IMR-90 (cell line): ENCODE measurements at regions not wholly inside any gene's neighbourhood (a gene's known extent, or its start where the extent isn't known, plus 50 kb on each side); places are given as distances from the start of the nearest gene placed in this dataset.

ENCODE experiments used
- ATAC-seq: fragments of 200-7000 bp; cut with Tn5 transposase; 2 replicates; pipeline ENCODE4 v1.9.1; 2020; ENCODE audit warnings: low read depth, mild to moderate bottlenecking, moderate library complexity
- BruUV-seq: library from RNA; stranded (reverse); fragments of 400-500 nt; replicated peaks from 2 replicates; lab custom pipeline; 2021; lab: Mats Ljungman, UMichigan
- CTCF ChIA-PET: fragments of 300-600 bp; formaldehyde crosslinking; extraction: SDS; loops from one replicate; lab custom pipeline; 2021; ENCODE audit warnings: antibody characterized with exemption; lab: Yijun Ruan, JAX
- POLR2A ChIA-PET: fragments of 300-600 bp; sonication (Branson Sonifier 250); formaldehyde crosslinking; loops from one replicate; lab custom pipeline; 2022; ENCODE audit warnings: antibody characterized with exemption; ENCODE audit not compliant: unreplicated experiment; lab: Charles Lee
- DNase-seq: peaks from one replicate; pipeline ENCODE4 v3.0.0; 2013
- H2AFZ ChIP-seq: replicated peaks from 2 replicates; pipeline ENCODE3; 2013; ENCODE audit warnings: low read length, mild to moderate bottlenecking; ENCODE audit not compliant: poor library complexity
- H2AK5ac ChIP-seq: 2 replicates; pipeline ENCODE4 v1.6.1; 2013; ENCODE audit warnings: low read depth, low read length, inconsistent platforms
- H2AK9ac ChIP-seq: replicated peaks from 2 replicates; pipeline ENCODE3; 2013; ENCODE audit warnings: mild to moderate bottlenecking, low read depth, low read length, moderate library complexity; ENCODE audit not compliant: poor library complexity
- H2BK120ac ChIP-seq: 2 replicates; pipeline ENCODE4 v1.6.1; 2013; ENCODE audit warnings: low read depth, low read length, inconsistent platforms
- H2BK15ac ChIP-seq: 3 replicates; pipeline ENCODE4 v1.6.1; 2013; ENCODE audit warnings: low read depth, low read length, inconsistent platforms
- H2BK20ac ChIP-seq: 2 replicates; pipeline ENCODE4 v1.6.1; 2013; ENCODE audit warnings: low read depth, mild to moderate bottlenecking, inconsistent platforms, low read length, moderate library complexity
- H2BK5ac ChIP-seq: 2 replicates; pipeline ENCODE4 v1.6.1; 2013; ENCODE audit warnings: mild to moderate bottlenecking, low read depth, low read length, inconsistent platforms; ENCODE audit not compliant: poor library complexity, severe bottlenecking
- H3K14ac ChIP-seq: replicated peaks from 2 replicates; pipeline ENCODE4 v1.6.1; 2013; ENCODE audit warnings: low read depth, low read length, inconsistent platforms
- H3K18ac ChIP-seq: 2 replicates; pipeline ENCODE4 v1.6.1; 2013; ENCODE audit warnings: low read depth, low read length, control low read depth
- H3K23ac ChIP-seq: 2 replicates; pipeline ENCODE4 v1.6.1; 2013; ENCODE audit warnings: low read depth, low read length, inconsistent platforms
- H3K27ac ChIP-seq: 2 replicates; pipeline ENCODE4 v1.5.1; 2013; ENCODE audit warnings: mild to moderate bottlenecking, control low read depth, low read length; ENCODE audit not compliant: insufficient read depth
- H3K27me3 ChIP-seq: 2 replicates; pipeline ENCODE4 v1.6.1; 2013; ENCODE audit warnings: low read length; ENCODE audit not compliant: control insufficient read depth, insufficient read depth
- H3K36me3 ChIP-seq: 2 replicates; pipeline ENCODE4 v1.6.1; 2013; ENCODE audit warnings: low read length, mixed read lengths; ENCODE audit not compliant: control insufficient read depth, insufficient read depth
- H3K4ac ChIP-seq: 2 replicates; pipeline ENCODE4 v1.6.1; 2013; ENCODE audit warnings: low read depth, low read length, inconsistent platforms
- H3K4me1 ChIP-seq: 2 replicates; pipeline ENCODE4 v1.6.1; 2013; ENCODE audit warnings: low read length, mixed read lengths; ENCODE audit not compliant: control insufficient read depth, insufficient read depth
- H3K4me2 ChIP-seq: 2 replicates; pipeline ENCODE4 v1.6.1; 2013; ENCODE audit warnings: low read depth, mild to moderate bottlenecking, control low read depth, low read length, moderate library complexity
- H3K4me3 ChIP-seq: 2 replicates; pipeline ENCODE4 v1.5.1; 2013; ENCODE audit warnings: low read depth, mild to moderate bottlenecking, control low read depth, low read length, moderate library complexity; ENCODE audit not compliant: insufficient read depth
- H3K56ac ChIP-seq: 2 replicates; pipeline ENCODE4 v1.6.1; 2013; ENCODE audit warnings: low read length, inconsistent platforms; ENCODE audit not compliant: insufficient read depth; ENCODE audit errors: extremely low read depth
- H3K79me1 ChIP-seq, 2 experiments: 2 replicates each; pipeline ENCODE4 v1.6.1; 2013; ENCODE audit warnings: low read length in 2 of 2, inconsistent platforms in 1 of 2, low read depth in 1 of 2
- H3K9ac ChIP-seq: 2 replicates; pipeline ENCODE4 v1.6.1; 2013; ENCODE audit warnings: low read depth, low read length, control low read depth
- H3K9me1 ChIP-seq: 2 replicates; pipeline ENCODE4 v1.6.1; 2013; ENCODE audit warnings: low read length, inconsistent platforms; ENCODE audit not compliant: insufficient read depth
- H3K9me3 ChIP-seq: 2 replicates; pipeline ENCODE4 v1.6.1; 2013; ENCODE audit warnings: low read length; ENCODE audit not compliant: control insufficient read depth, insufficient read depth
- H4K20me1 ChIP-seq: 2 replicates; pipeline ENCODE4 v1.6.1; 2013; ENCODE audit warnings: low read length, inconsistent platforms; ENCODE audit not compliant: insufficient read depth
- H4K5ac ChIP-seq: 2 replicates; pipeline ENCODE4 v1.6.1; 2013; ENCODE audit warnings: mild to moderate bottlenecking, low read depth, low read length, control low read depth
- H4K8ac ChIP-seq, 2 experiments: 2 replicates each; pipeline ENCODE4 v1.6.1; 2013; ENCODE audit warnings: low read depth in 2 of 2, low read length in 2 of 2, control low read depth in 1 of 2, inconsistent platforms in 1 of 2
- H4K91ac ChIP-seq: 2 replicates; pipeline ENCODE4 v1.6.1; 2013; ENCODE audit warnings: low read depth, low read length, inconsistent platforms; ENCODE audit not compliant: insufficient read depth
- BHLHE40 ChIP-seq: fragments of 150-350 bp; IDR thresholded peaks from 2 replicates; pipeline ENCODE4 v1.6.1; 2016; ENCODE audit warnings: mild to moderate bottlenecking, low read depth, low read length
- CEBPB ChIP-seq: IDR thresholded peaks from 2 replicates; pipeline ENCODE4 v1.6.1; 2012; ENCODE audit warnings: low read depth, low read length, improper control_type of control experiment
- ELK1 ChIP-seq: fragments of 150-350 bp; IDR thresholded peaks from 2 replicates; pipeline ENCODE4 v1.6.1; 2016; ENCODE audit warnings: low read depth, mild to moderate bottlenecking, low read length, moderate library complexity, borderline replicate concordance
- RCOR1 ChIP-seq: IDR thresholded peaks from 2 replicates; pipeline ENCODE4 v1.6.1; 2012; ENCODE audit warnings: mild to moderate bottlenecking, low read length, improper control_type of control experiment; ENCODE audit not compliant: insufficient replicate concordance
- WGBS, 2 experiments: methylation state at CpG; one replicate each; pipeline versions ENCODE4 v1.1.5 to v1.1.7; 2013; ENCODE audit warnings: missing lambda C conversion rate in 2 of 2; ENCODE audit not compliant: insufficient read length in 1 of 2; ENCODE audit errors: extremely low coverage in 2 of 2; 5-methylcytosine and 5-hydroxymethylcytosine counted together
- dilution Hi-C: fragments of 300-500 bp; cut with HindIII; formaldehyde crosslinking; loops from one replicate; pipeline ENCODE4 v1.14.3; 2018; ENCODE audit warnings: low sequenced_read_pairs; ENCODE audit not compliant: unreplicated experiment
- in situ Hi-C: fragments of 300-500 bp; cut with MboI; formaldehyde crosslinking; loops from 3 replicates; pipeline ENCODE4 v1.14.3; 2019; ENCODE audit warnings: low sequenced_read_pairs, inconsistent platforms, mixed read lengths
- intact Hi-C: fragments of 100-400 bp; cut with micrococcal nuclease; formaldehyde crosslinking; loops from 2 replicates; pipeline ENCODE4 v1.10.0; 2022
- TF ChIP-seq, protein P1 (sequence below): conservative IDR thresholded peaks from 2 replicates; pipeline ENCODE4 v1.5.1; 2012; ENCODE audit warnings: mild to moderate bottlenecking, low read depth, low read length, improper control_type of control experiment

DNA sequence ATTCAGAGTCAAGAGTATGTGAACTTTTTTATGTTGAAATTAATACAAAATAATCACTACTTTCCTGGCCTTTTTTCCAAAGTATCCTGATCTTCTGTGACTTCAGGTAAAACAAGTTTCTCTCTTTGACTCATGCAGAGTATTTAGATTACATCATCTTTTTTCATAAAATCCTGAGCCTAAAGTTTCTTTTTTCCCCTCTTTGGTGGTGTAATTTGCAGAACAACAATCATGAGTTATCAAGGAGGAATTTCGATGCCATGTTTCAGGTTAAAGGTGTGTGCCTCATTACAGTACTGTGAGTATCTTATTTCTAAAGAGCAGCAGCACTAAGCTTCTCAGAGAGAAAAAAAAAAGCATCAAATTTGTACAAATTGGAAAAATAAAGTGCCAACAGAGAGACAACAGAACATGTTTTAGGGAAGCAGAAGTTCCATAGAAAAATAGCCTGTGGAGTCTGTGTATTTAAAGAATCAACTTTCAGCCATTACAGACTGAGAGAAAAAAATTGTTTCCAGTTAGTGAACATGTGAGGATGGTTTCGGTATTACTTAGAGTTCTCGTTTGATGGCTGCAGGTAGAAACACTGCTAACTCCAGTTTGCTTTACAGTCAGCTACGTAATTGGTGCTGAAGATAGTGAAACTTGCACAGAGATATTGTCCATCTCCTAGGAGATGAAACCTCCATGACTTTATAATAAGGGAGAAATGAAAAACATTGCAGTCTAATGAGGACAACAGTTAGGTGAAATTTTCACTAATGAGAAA is 78.1 kb upstream of the PCDH9 start:
- H4K8ac ChIP-seq, result no peak overlapping the region
- H3K27me3 ChIP-seq, result no peaks in the 10 kb centered on the region
- H4K91ac ChIP-seq, result no peak overlapping the region
- H2AFZ ChIP-seq, result no peak overlapping the region
- H4K20me1 ChIP-seq, result no peaks in the 10 kb centered on the region
- no peak overlapping the region for H3K14ac ChIP-seq
- intact Hi-C loops, result no loop called here
- no peak overlapping the region for H3K4me3 ChIP-seq
- TF ChIP-seq ELK1 (no peak), CEBPB (no peak), RCOR1 (no peak), BHLHE40 (no peak)
- TF ChIP-seq, protein P1, sequence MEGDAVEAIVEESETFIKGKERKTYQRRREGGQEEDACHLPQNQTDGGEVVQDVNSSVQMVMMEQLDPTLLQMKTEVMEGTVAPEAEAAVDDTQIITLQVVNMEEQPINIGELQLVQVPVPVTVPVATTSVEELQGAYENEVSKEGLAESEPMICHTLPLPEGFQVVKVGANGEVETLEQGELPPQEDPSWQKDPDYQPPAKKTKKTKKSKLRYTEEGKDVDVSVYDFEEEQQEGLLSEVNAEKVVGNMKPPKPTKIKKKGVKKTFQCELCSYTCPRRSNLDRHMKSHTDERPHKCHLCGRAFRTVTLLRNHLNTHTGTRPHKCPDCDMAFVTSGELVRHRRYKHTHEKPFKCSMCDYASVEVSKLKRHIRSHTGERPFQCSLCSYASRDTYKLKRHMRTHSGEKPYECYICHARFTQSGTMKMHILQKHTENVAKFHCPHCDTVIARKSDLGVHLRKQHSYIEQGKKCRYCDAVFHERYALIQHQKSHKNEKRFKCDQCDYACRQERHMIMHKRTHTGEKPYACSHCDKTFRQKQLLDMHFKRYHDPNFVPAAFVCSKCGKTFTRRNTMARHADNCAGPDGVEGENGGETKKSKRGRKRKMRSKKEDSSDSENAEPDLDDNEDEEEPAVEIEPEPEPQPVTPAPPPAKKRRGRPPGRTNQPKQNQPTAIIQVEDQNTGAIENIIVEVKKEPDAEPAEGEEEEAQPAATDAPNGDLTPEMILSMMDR, result no peak
- no peaks in the 10 kb centered on the region for H3K36me3 ChIP-seq
- H3K4me1 ChIP-seq, result no peaks in the 10 kb centered on the region
- H3K9me1 ChIP-seq, result no peaks in the 10 kb centered on the region
- H2BK20ac ChIP-seq, result no peak overlapping the region
- H2AK5ac ChIP-seq, result no peak overlapping the region
- H2BK15ac ChIP-seq, result no peak overlapping the region
- no peak for ATAC-seq
- no TSS peak for BruUV-seq
- H2BK120ac ChIP-seq, result no peak overlapping the region
- H3K56ac ChIP-seq, result no peak overlapping the region
- no peaks in the 10 kb centered on the region for H3K79me1 ChIP-seq
- H2BK5ac ChIP-seq, result no peak overlapping the region
- no peak overlapping the region for H3K4me2 ChIP-seq
- no peak overlapping the region for H4K5ac ChIP-seq
- H3K9me3 ChIP-seq, result no peaks in the 10 kb centered on the region
- no peak for DNase-seq
- WGBS, 2 experiments, result no CpG with 5 or more reads among the region's 4 CpGs
- no peak overlapping the region for H3K4ac ChIP-seq
- in situ Hi-C loops, result no loop called here
- ChIA-PET CTCF (interaction anchor here (0.6 kb wide), 1 partner anchor 1824 kb away, joined by 4 read pairs; no protein-coding TSS in a partner anchor), POLR2A (no interaction called here)
- H2AK9ac ChIP-seq, result no peak overlapping the region
- H3K9ac ChIP-seq, result no peak overlapping the region
- H3K27ac ChIP-seq, result no peak overlapping the region
- no peak overlapping the region for H3K23ac ChIP-seq
- no peak overlapping the region for H3K18ac ChIP-seq
- dilution Hi-C loops, result no loop called here
